Fibroblast of lung (primary cell): ENCODE measurements at regions not wholly inside any gene's neighbourhood (a gene's known extent, or its start where the extent isn't known, plus 50 kb on each side); places are given as distances from the start of the nearest gene placed in this dataset.

Experiments used
- EZH2 ChIP-seq: IDR thresholded peaks from 2 replicates; pipeline ENCODE4 v1.5.1; 2012; ENCODE audit warnings: low read length, control low read depth, mild to moderate bottlenecking; ENCODE audit errors: missing control alignments
- TF ChIP-seq, protein P1 (sequence below), 2 donors: IDR thresholded peaks in 1 of 2; conservative IDR thresholded peaks in 1 of 2; 1 replicate in 1 of 2; 2 replicates in 1 of 2; pipeline ENCODE4 v1.5.1; 2011 to 2012; ENCODE audit warnings: low read length in 2 of 2, control low read depth in 1 of 2, inconsistent platforms in 1 of 2, low read depth in 1 of 2, mild to moderate bottlenecking in 1 of 2

DNA sequence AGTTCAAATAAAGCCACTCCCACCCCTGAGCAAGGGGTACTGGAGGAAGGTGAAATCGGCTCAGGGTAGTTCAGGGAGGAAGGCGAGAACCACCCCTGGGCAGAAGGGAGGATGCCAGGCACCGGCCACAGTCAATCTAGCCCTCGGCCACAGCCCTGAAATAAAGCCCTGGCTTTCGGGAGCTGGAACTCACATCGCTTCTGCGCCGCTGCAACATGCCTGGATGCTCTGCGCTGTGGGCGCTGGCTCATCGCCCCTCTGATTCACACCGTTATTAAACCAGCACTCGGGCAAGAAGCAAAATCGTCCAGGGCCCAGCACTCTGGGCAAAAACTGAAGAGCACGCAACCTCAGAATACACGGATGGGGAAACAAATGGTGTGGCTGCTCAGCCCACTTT lies 136.9 kb upstream of the RREB1 start:
- TF ChIP-seq, protein P1, sequence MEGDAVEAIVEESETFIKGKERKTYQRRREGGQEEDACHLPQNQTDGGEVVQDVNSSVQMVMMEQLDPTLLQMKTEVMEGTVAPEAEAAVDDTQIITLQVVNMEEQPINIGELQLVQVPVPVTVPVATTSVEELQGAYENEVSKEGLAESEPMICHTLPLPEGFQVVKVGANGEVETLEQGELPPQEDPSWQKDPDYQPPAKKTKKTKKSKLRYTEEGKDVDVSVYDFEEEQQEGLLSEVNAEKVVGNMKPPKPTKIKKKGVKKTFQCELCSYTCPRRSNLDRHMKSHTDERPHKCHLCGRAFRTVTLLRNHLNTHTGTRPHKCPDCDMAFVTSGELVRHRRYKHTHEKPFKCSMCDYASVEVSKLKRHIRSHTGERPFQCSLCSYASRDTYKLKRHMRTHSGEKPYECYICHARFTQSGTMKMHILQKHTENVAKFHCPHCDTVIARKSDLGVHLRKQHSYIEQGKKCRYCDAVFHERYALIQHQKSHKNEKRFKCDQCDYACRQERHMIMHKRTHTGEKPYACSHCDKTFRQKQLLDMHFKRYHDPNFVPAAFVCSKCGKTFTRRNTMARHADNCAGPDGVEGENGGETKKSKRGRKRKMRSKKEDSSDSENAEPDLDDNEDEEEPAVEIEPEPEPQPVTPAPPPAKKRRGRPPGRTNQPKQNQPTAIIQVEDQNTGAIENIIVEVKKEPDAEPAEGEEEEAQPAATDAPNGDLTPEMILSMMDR (conservative IDR thresholded peaks at IDR 0.05 in 1 of 2, IDR thresholded peaks at IDR 0.05 in 1 of 2; ENCODE audit: low read depth in 1 of 2, low read length in 2 of 2): no peak
- TF ChIP-seq EZH2: no peak
